ENCODE measurements at regions not wholly inside any gene's neighbourhood (a gene's known extent, or its start where the extent isn't known, plus 50 kb on each side); places are given as distances from the start of the nearest gene placed in this dataset.

GRCh38 chr4:130336585-130337217 is 1240.7 kb downstream of the C4orf33 start:
- no peak overlapping the region for H3K18ac ChIP-seq (ENCODE audit: low read length)
- H4K8ac ChIP-seq (ENCODE audit: low read depth, low read length), result no peak overlapping the region
- no peak overlapping the region for H2AFZ ChIP-seq (ENCODE audit: low read length)
- H3K27me3 ChIP-seq (ENCODE audit: control insufficient read depth in 3 of 3, insufficient read depth in 3 of 3, low read depth in 1 of 3, low read length in 3 of 3), result no peaks in the 10 kb centered on the region
- WGBS, 2 donors (ENCODE audit: extremely low coverage in 2 of 2, insufficient read length in 2 of 2, insufficient replicate concordance in 1 of 2), result no CpG with 5 or more reads among the region's 5 CpGs
- DNase-seq (ENCODE audit: low spot score), result no peak
- H3K4me3 ChIP-seq (ENCODE audit: low read length in 2 of 2), result no peak overlapping the region
- no peak overlapping the region for H2AK5ac ChIP-seq (ENCODE audit: low read depth, low read length)
- peaks cover 0 to 2% of the 10 kb centered on the region in 2 donors for H3K9me3 ChIP-seq (replicated peaks in 1 of 2; ENCODE audit: control insufficient read depth in 2 of 2, insufficient read depth in 1 of 2, low read depth in 1 of 2, low read length in 2 of 2)
- H3K4ac ChIP-seq (ENCODE audit: low read length), result no peak overlapping the region
- H3K4me2 ChIP-seq (ENCODE audit: insufficient read depth, low read length, poor library complexity, severe bottlenecking), result no peak overlapping the region
- no peak overlapping the region for H3K9ac ChIP-seq (ENCODE audit: low read depth, low read length, poor library complexity)
- H3K4me1 ChIP-seq (ENCODE audit: control insufficient read depth in 2 of 2, insufficient read depth in 1 of 2, low read depth in 1 of 2, low read length in 2 of 2), result no peaks in the 10 kb centered on the region
- H3K23ac ChIP-seq (ENCODE audit: low read depth, low read length, poor library complexity), result no peak overlapping the region
- no peak overlapping the region for H3K14ac ChIP-seq (ENCODE audit: low read length)
- no peak overlapping the region for H2BK12ac ChIP-seq (ENCODE audit: low read length)
- no peaks in the 10 kb centered on the region for H3K36me3 ChIP-seq (replicated peaks in 1 of 2; ENCODE audit: control insufficient read depth in 2 of 2, insufficient read depth in 2 of 2, low read length in 2 of 2)
- no peak overlapping the region for H3K27ac ChIP-seq (replicated peaks; ENCODE audit: low read length)
- no peak overlapping the region for H2BK15ac ChIP-seq (ENCODE audit: low read length)
- H2BK120ac ChIP-seq (ENCODE audit: low read depth, low read length), result no peak overlapping the region
- H4K91ac ChIP-seq (ENCODE audit: low read depth, low read length, poor library complexity), result no peak overlapping the region
- no peak overlapping the region for H2BK5ac ChIP-seq (ENCODE audit: low read length)
- no peaks in the 10 kb centered on the region for H3K79me1 ChIP-seq (ENCODE audit: low read depth, low read length)

DNA sequence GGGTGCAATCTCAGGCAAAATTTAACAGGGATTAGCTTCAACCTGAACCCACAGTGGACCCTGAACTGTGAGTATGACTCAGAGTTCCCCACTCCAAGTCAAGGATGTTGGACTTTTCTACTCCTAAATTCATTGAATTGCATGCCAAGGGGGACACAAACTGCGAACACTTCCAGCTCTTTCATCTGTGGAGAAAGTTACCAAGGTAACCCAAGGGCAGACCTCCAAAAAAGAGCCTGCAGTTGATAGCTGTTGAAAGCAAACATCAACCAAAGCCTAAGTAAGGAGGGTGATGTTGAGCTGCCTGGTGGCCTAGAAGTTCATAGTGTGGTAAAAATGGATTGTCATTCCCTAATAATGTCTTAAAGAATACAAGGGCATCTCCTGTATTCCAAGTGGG is 1242.9 kb downstream of the C4orf33 start:
- no peak overlapping the region for H3K4ac ChIP-seq (ENCODE audit: low read length)
- H3K4me3 ChIP-seq (ENCODE audit: low read length in 2 of 2), result no peak overlapping the region
- H2BK12ac ChIP-seq (ENCODE audit: low read length), result no peak overlapping the region
- H3K9me3 ChIP-seq (replicated peaks in 1 of 2; ENCODE audit: control insufficient read depth in 2 of 2, insufficient read depth in 1 of 2, low read depth in 1 of 2, low read length in 2 of 2), result peaks cover 0 to 2% of the 10 kb centered on the region in 2 donors
- no peaks in the 10 kb centered on the region for H3K36me3 ChIP-seq (replicated peaks in 1 of 2; ENCODE audit: control insufficient read depth in 2 of 2, insufficient read depth in 2 of 2, low read length in 2 of 2)
- no peak overlapping the region for H2AFZ ChIP-seq (ENCODE audit: low read length)
- H3K27me3 ChIP-seq (ENCODE audit: control insufficient read depth in 3 of 3, insufficient read depth in 3 of 3, low read depth in 1 of 3, low read length in 3 of 3), result no peaks in the 10 kb centered on the region
- H3K9ac ChIP-seq (ENCODE audit: low read depth, low read length, poor library complexity), result no peak overlapping the region
- H2BK120ac ChIP-seq (ENCODE audit: low read depth, low read length), result no peak overlapping the region
- no CpG with 5 or more reads among the region's 1 CpG for WGBS, 2 donors (ENCODE audit: extremely low coverage in 2 of 2, insufficient read length in 2 of 2, insufficient replicate concordance in 1 of 2)
- H3K79me1 ChIP-seq (ENCODE audit: low read depth, low read length), result no peaks in the 10 kb centered on the region
- H3K14ac ChIP-seq (ENCODE audit: low read length), result no peak overlapping the region
- H3K23ac ChIP-seq (ENCODE audit: low read depth, low read length, poor library complexity), result no peak overlapping the region
- H3K27ac ChIP-seq (replicated peaks; ENCODE audit: low read length), result no peak overlapping the region
- H4K8ac ChIP-seq (ENCODE audit: low read depth, low read length), result no peak overlapping the region
- no peak for DNase-seq (ENCODE audit: low spot score)
- H2BK15ac ChIP-seq (ENCODE audit: low read length), result no peak overlapping the region
- no peak overlapping the region for H2BK5ac ChIP-seq (ENCODE audit: low read length)
- H3K4me1 ChIP-seq (ENCODE audit: control insufficient read depth in 2 of 2, insufficient read depth in 1 of 2, low read depth in 1 of 2, low read length in 2 of 2), result peaks cover 0 to 2% of the 10 kb centered on the region in 2 donors
- H3K4me2 ChIP-seq (ENCODE audit: insufficient read depth, low read length, poor library complexity, severe bottlenecking), result no peak overlapping the region
- no peak overlapping the region for H3K18ac ChIP-seq (ENCODE audit: low read length)
- H2AK5ac ChIP-seq (ENCODE audit: low read depth, low read length), result no peak overlapping the region
- H4K91ac ChIP-seq (ENCODE audit: low read depth, low read length, poor library complexity), result no peak overlapping the region

DNA sequence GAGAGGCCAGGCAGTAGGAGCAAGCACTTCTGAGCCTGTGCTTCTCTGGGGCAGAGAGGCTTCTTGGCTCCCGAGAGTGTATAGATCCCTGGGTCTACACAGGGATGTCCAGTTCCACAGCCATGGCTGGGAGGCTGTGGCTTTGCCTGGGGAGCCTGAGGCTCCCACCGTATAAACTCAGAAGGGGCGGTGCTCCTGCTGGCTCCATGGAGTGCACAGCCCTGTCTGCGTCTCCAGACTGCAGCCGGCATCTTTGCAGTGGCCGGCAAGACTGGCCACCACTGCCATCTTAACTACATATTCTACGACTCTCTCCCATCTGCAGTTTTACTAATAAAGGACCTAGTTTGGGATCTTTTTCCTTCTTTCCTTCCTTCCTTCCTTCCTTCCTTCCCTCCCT is 1253.8 kb downstream of the C4orf33 start:
- H2AK5ac ChIP-seq (ENCODE audit: low read depth, low read length), result no peak overlapping the region

GRCh38 chr4:130356873-130357272 is 1260.9 kb downstream of the C4orf33 start:
- Histone ChIP-seq H2BK15ac (ENCODE audit: low read length) (no peak overlapping the region), H4K8ac (ENCODE audit: low read depth, low read length) (no peak overlapping the region), H3K36me3 (replicated peaks in 1 of 2; ENCODE audit: control insufficient read depth in 2 of 2, insufficient read depth in 2 of 2, low read length in 2 of 2) (no peaks in the 10 kb centered on the region), H2BK5ac (ENCODE audit: low read length) (no peak overlapping the region), H3K79me1 (ENCODE audit: low read depth, low read length) (no peaks in the 10 kb centered on the region), H3K27me3 (ENCODE audit: control insufficient read depth in 3 of 3, insufficient read depth in 3 of 3, low read depth in 1 of 3, low read length in 3 of 3) (no peaks in the 10 kb centered on the region), H3K14ac (ENCODE audit: low read length) (no peak overlapping the region), H3K9me3 (replicated peaks in 1 of 2; ENCODE audit: control insufficient read depth in 2 of 2, insufficient read depth in 1 of 2, low read depth in 1 of 2, low read length in 2 of 2) (no peaks in the 10 kb centered on the region), H3K4me1 (ENCODE audit: control insufficient read depth in 2 of 2, insufficient read depth in 1 of 2, low read depth in 1 of 2, low read length in 2 of 2) (peaks cover 0 to 6% of the 10 kb centered on the region in 2 donors), H2BK120ac (ENCODE audit: low read depth, low read length) (no peak overlapping the region), H4K91ac (ENCODE audit: low read depth, low read length, poor library complexity) (no peak overlapping the region), H2AK5ac (ENCODE audit: low read depth, low read length) (no peak overlapping the region), H3K27ac (replicated peaks; ENCODE audit: low read length) (no peak overlapping the region), H3K23ac (ENCODE audit: low read depth, low read length, poor library complexity) (no peak overlapping the region), H3K9ac (ENCODE audit: low read depth, low read length, poor library complexity) (no peak overlapping the region), H3K4me2 (ENCODE audit: insufficient read depth, low read length, poor library complexity, severe bottlenecking) (no peak overlapping the region), H2AFZ (ENCODE audit: low read length) (no peak overlapping the region), H3K18ac (ENCODE audit: low read length) (no peak overlapping the region), H3K4me3 (ENCODE audit: low read length in 2 of 2) (no peak overlapping the region), H2BK12ac (ENCODE audit: low read length) (no peak overlapping the region), H3K4ac (ENCODE audit: low read length) (no peak overlapping the region)
- WGBS, 2 donors (ENCODE audit: extremely low coverage in 2 of 2, insufficient read length in 2 of 2, insufficient replicate concordance in 1 of 2), result no CpG with 5 or more reads among the region's 1 CpG
- no peak for DNase-seq (ENCODE audit: low spot score)

More for the DNA sequence above, 1253.8 kb downstream of the C4orf33 start:
- no peak overlapping the region for H3K4me2 ChIP-seq (ENCODE audit: insufficient read depth, low read length, poor library complexity, severe bottlenecking)
- H3K27me3 ChIP-seq (ENCODE audit: control insufficient read depth in 3 of 3, insufficient read depth in 3 of 3, low read depth in 1 of 3, low read length in 3 of 3), result no peaks in the 10 kb centered on the region
- peaks cover 0 to 2% of the 10 kb centered on the region in 2 donors for H3K9me3 ChIP-seq (replicated peaks in 1 of 2; ENCODE audit: control insufficient read depth in 2 of 2, insufficient read depth in 1 of 2, low read depth in 1 of 2, low read length in 2 of 2)
- no peak overlapping the region for H2AFZ ChIP-seq (ENCODE audit: low read length)
- H2BK15ac ChIP-seq (ENCODE audit: low read length), result peak overlapping the region; percentile 67
- H3K18ac ChIP-seq (ENCODE audit: low read length), result peak overlapping the region; percentile 71
- peak overlapping the region; percentile 72 for H2BK120ac ChIP-seq (ENCODE audit: low read depth, low read length)
- H4K8ac ChIP-seq (ENCODE audit: low read depth, low read length), result no peak overlapping the region
- DNase-seq (ENCODE audit: low spot score), result no peak
- no peaks in the 10 kb centered on the region for H3K4me1 ChIP-seq (ENCODE audit: control insufficient read depth in 2 of 2, insufficient read depth in 1 of 2, low read depth in 1 of 2, low read length in 2 of 2)
- no CpG with 5 or more reads among the region's 7 CpGs for WGBS, 2 donors (ENCODE audit: extremely low coverage in 2 of 2, insufficient read length in 2 of 2, insufficient replicate concordance in 1 of 2)
- peak overlapping the region; percentile 90 for H2BK12ac ChIP-seq (ENCODE audit: low read length)
- peak overlapping the region; percentile 76 for H3K4ac ChIP-seq (ENCODE audit: low read length)
- H3K27ac ChIP-seq (replicated peaks; ENCODE audit: low read length), result no peak overlapping the region
- no peak overlapping the region for H4K91ac ChIP-seq (ENCODE audit: low read depth, low read length, poor library complexity)
- no peak overlapping the region for H3K9ac ChIP-seq (ENCODE audit: low read depth, low read length, poor library complexity)
- H3K36me3 ChIP-seq (replicated peaks in 1 of 2; ENCODE audit: control insufficient read depth in 2 of 2, insufficient read depth in 2 of 2, low read length in 2 of 2), result no peaks in the 10 kb centered on the region
- no peaks in the 10 kb centered on the region for H3K79me1 ChIP-seq (ENCODE audit: low read depth, low read length)
- no peak overlapping the region for H2BK5ac ChIP-seq (ENCODE audit: low read length)
- no peak overlapping the region for H3K23ac ChIP-seq (ENCODE audit: low read depth, low read length, poor library complexity)
- peak overlapping the region; percentile 56 for H3K14ac ChIP-seq (ENCODE audit: low read length)
- H3K4me3 ChIP-seq (ENCODE audit: low read length in 2 of 2), result no peak overlapping the region

Measured in neuronal stem cell (in vitro differentiated cells).